ENCODE measurements at regions not wholly inside any gene's neighbourhood (a gene's known extent, or its start where the extent isn't known, plus 50 kb on each side); places are given as distances from the start of the nearest gene placed in this dataset.

- H3K79me2 ChIP-seq (ENCODE audit: insufficient read depth, low read length) = no peaks in the 10 kb centered on the region
- no peaks in the 10 kb centered on the region for H3K27me3 ChIP-seq (ENCODE audit: insufficient read depth, low read length, poor library complexity)
- no peak for TF ChIP-seq EZH2 (IDR thresholded peaks at IDR 0.05; ENCODE audit: borderline replicate concordance, low read depth, low read length, severe bottlenecking)
- TF ChIP-seq CTCF (IDR thresholded peaks at IDR 0.05; ENCODE audit: borderline replicate concordance, extremely low read depth, low read length, poor library complexity, severe bottlenecking) = no peak
- no peak overlapping the region for H3K4me3 ChIP-seq (ENCODE audit: low read depth in 1 of 2, low read length in 2 of 2)
- peak; percentile 40; the same call in 1 of the 3 replicates for ATAC-seq (ENCODE audit: insufficient read depth, low read depth)
- H3K9me3 ChIP-seq (ENCODE audit: insufficient read depth, low read length, severe bottlenecking) = no peaks in the 10 kb centered on the region
- no peak overlapping the region for H2AFZ ChIP-seq (ENCODE audit: low read depth, low read length)
- H3K4me1 ChIP-seq (ENCODE audit: insufficient read depth, low read length) = peaks cover 4% of the 10 kb centered on the region; the same call in 1 of the 2 replicates
- no peak overlapping the region for H3K9ac ChIP-seq (ENCODE audit: low read depth, low read length)
- no peak overlapping the region for H3K27ac ChIP-seq (ENCODE audit: low read length)
- H3K36me3 ChIP-seq (ENCODE audit: insufficient read depth, low read length) = no peaks in the 10 kb centered on the region
- no peak for DNase-seq
- H3K4me2 ChIP-seq (ENCODE audit: insufficient read depth, low read length) = no peak overlapping the region
- no peaks in the 10 kb centered on the region for H4K20me1 ChIP-seq (ENCODE audit: insufficient read depth, low read length)
These were observed 1037.1 kb downstream of the GALC start for GRCh38 chr14:86955771-86956354.

DNA sequence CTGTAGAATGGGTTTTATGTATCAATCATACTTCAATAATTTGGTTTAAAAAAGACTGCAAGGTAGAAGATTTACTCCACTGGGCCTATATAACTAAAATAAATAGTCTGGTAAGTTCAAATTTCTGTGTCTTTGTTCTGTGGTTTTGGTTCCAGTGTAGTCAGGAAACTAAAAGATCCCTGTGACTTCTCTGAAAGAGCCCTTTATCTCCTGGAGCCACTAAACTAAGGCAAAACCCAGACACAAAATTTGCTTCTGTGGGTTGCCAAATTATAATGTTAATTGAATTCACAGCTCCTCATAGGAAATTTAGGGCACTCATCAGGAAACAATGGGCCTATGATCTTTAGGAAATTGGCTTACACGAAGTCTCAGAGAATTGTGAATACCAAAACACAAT is 1038.4 kb downstream of the GALC start:
- Histone ChIP-seq H3K36me3 (ENCODE audit: insufficient read depth, low read length) (no peaks in the 10 kb centered on the region), H3K4me3 (ENCODE audit: low read depth in 1 of 2, low read length in 2 of 2) (no peak overlapping the region), H4K20me1 (ENCODE audit: insufficient read depth, low read length) (no peaks in the 10 kb centered on the region), H3K9me3 (ENCODE audit: insufficient read depth, low read length, severe bottlenecking) (no peaks in the 10 kb centered on the region), H3K4me1 (ENCODE audit: insufficient read depth, low read length) (peaks cover 4% of the 10 kb centered on the region; the same call in 1 of the 2 replicates), H2AFZ (ENCODE audit: low read depth, low read length) (no peak overlapping the region), H3K4me2 (ENCODE audit: insufficient read depth, low read length) (no peak overlapping the region), H3K9ac (ENCODE audit: low read depth, low read length) (no peak overlapping the region), H3K27ac (ENCODE audit: low read length) (no peak overlapping the region), H3K27me3 (ENCODE audit: insufficient read depth, low read length, poor library complexity) (no peaks in the 10 kb centered on the region), H3K79me2 (ENCODE audit: insufficient read depth, low read length) (no peaks in the 10 kb centered on the region)
- no peak for TF ChIP-seq CTCF (IDR thresholded peaks at IDR 0.05; ENCODE audit: borderline replicate concordance, extremely low read depth, low read length, poor library complexity, severe bottlenecking)
- no peak for TF ChIP-seq EZH2 (IDR thresholded peaks at IDR 0.05; ENCODE audit: borderline replicate concordance, low read depth, low read length, severe bottlenecking)
- DNase-seq (no peak), ATAC-seq (ENCODE audit: insufficient read depth, low read depth) (peak; percentile 60; the same call in 2 of the 3 replicates)

DNA sequence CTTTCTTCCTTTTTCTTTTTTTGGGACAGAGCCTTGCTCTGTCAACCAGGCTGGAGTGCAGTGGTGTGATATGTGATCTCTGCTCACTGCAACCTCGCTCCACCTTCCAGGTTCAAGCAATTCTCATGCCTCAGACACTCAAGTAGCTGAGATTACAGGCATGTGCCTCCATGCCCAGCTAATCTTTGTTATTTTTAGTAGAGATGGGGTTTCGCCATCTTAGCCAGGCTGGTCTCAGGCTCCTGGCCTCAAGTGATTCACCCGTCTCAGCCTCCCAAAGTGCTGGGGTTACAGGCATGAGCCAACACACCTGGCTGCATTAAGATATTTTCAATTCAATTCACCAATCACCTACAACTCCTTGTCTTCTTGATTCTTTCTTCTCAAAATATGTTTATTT is 1046.5 kb downstream of the GALC start:
- DNase-seq (no peak), ATAC-seq (ENCODE audit: insufficient read depth, low read depth) (no peak)
- Histone ChIP-seq H3K4me2 (ENCODE audit: insufficient read depth, low read length) (no peak overlapping the region), H3K36me3 (ENCODE audit: insufficient read depth, low read length) (no peaks in the 10 kb centered on the region), H3K4me1 (ENCODE audit: insufficient read depth, low read length) (peaks cover 9% of the 10 kb centered on the region; the same call in 1 of the 2 replicates), H3K79me2 (ENCODE audit: insufficient read depth, low read length) (no peaks in the 10 kb centered on the region), H3K27ac (ENCODE audit: low read length) (no peak overlapping the region), H3K27me3 (ENCODE audit: insufficient read depth, low read length, poor library complexity) (no peaks in the 10 kb centered on the region), H3K9ac (ENCODE audit: low read depth, low read length) (no peak overlapping the region), H3K4me3 (ENCODE audit: low read depth in 1 of 2, low read length in 2 of 2) (no peak overlapping the region), H2AFZ (ENCODE audit: low read depth, low read length) (no peak overlapping the region), H3K9me3 (ENCODE audit: insufficient read depth, low read length, severe bottlenecking) (no peaks in the 10 kb centered on the region), H4K20me1 (ENCODE audit: insufficient read depth, low read length) (no peaks in the 10 kb centered on the region)
- TF ChIP-seq EZH2 (IDR thresholded peaks at IDR 0.05; ENCODE audit: borderline replicate concordance, low read depth, low read length, severe bottlenecking) (no peak), CTCF (IDR thresholded peaks at IDR 0.05; ENCODE audit: borderline replicate concordance, extremely low read depth, low read length, poor library complexity, severe bottlenecking) (no peak)
